Astrocyte of the cerebellum (primary cell): ENCODE measurements at regions not wholly inside any gene's neighbourhood (a gene's known extent, or its start where the extent isn't known, plus 50 kb on each side); places are given as distances from the start of the nearest gene placed in this dataset.

Source experiments
- DNase-seq: peaks from one replicate; pipeline ENCODE4 v3.0.0-alpha.2; 2011; ENCODE audit warnings: low read depth
- H3K4me3 ChIP-seq: 2 replicates; pipeline ENCODE4 v1.5.1; 2011; ENCODE audit warnings: mild to moderate bottlenecking, low read depth, low read length, moderate library complexity
- CTCF ChIP-seq: IDR thresholded peaks from 2 replicates; pipeline ENCODE4 v1.5.1; 2012; ENCODE audit warnings: low read length, low read depth, moderate library complexity, mild to moderate bottlenecking; ENCODE audit errors: missing control alignments
- in situ Hi-C: cut with HindIII; loops from 2 replicates; pipeline ENCODE4 v1.10.0; 2017; ENCODE audit warnings: low sequenced_read_pairs

- no peak for TF ChIP-seq CTCF
- in situ Hi-C loops = no loop called here
- DNase-seq = no peak
- no peak overlapping the region for H3K4me3 ChIP-seq
Measured at GRCh38 chrX:35665311-35665710, 132.8 kb upstream of the MAGEB16 start.

DNA sequence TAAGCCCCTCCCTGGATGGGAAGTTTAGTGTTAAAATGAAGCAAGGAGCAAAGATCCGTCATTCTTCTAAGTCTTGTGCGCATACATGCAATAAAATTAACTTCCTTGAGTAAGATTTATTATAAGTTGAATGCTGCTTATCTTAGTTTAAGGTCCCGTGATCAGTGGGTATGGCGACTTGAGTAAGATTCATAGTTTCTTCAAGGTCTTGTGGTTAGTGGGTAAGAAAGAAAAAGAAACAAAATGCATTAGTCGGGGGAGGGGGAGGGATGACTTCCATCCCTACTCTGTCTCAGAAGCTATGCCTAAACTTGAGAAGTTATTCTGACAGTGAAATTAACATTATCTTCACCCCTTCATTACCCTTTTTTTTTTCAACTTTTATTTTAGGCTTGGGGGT, 127.3 kb upstream of the MAGEB16 start:
- TF ChIP-seq CTCF = no peak
- no peak for DNase-seq
- in situ Hi-C loops = no loop called here

DNA sequence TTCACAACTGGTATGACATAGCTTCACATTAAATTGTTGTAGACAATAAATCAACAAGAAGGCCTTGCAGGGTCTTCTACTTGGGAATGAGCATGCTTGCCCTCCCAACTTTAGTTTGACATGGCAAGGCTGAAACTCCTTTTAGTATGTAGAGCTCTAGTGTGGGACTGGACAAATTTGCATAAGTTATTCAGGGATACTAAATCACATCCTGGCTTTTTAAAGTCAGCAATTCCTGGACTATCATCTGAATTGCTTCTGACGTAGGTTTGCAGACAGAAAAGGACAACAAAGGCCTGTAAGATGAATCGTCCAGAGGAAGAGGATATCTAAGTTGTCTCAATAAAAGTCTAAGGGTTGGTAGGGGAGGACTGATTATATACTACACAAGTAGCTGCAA, 123.0 kb upstream of the MAGEB16 start:
- no peak overlapping the region for H3K4me3 ChIP-seq
- TF ChIP-seq CTCF = no peak
- in situ Hi-C loops = no loop called here
- DNase-seq = no peak

More for the DNA sequence above, 127.3 kb upstream of the MAGEB16 start:
- H3K4me3 ChIP-seq = no peak overlapping the region

- no peak for DNase-seq
- TF ChIP-seq CTCF = no peak
- H3K4me3 ChIP-seq = no peak overlapping the region
- in situ Hi-C loops = no loop called here
Measured at GRCh38 chrX:35680940-35681346, 117.2 kb upstream of the MAGEB16 start.

DNA sequence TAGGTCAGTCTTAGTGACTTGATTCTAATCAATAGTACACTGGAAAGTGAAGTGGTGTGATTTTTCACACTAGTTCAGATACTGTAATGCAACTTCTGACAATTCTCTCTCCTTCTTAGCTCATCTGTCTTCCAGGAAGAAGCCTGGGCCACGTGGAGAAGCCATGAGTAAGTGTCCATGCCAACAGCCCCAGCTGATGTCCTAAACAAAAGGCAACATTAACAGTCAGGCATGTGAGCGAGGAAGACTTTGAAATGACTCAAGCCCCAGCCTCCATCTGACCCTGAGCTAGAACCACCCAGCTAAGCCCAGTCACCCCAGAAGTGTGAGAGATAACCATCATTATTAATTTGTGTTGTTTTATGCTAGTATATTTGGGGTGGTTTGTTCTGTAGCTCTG, 115.7 kb upstream of the MAGEB16 start:
- no peak for DNase-seq

DNA sequence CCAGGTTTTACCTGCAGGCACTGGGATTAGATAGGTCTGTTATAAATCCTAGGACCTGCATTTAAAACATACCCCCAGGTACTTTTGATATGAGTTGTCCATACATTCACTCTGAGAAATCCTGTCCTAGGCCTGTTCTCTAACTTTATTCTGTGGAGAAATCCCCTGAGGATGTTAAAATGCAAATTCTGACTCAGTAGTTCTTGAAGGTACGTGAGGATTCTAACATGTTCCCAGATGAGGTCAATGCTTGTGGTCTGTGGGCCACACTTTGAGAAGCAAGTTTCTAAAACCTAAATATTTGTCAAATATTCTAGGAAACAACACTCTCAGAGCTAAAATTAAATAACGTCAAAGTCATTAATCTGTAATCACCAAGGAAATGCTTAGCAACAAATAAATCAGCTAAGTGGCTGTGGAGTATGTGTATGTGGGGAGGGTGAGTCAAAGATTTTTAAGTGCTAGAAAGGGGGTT, 101.3 kb upstream of the MAGEB16 start:
- H3K4me3 ChIP-seq = no peak overlapping the region
- no peak for DNase-seq
- in situ Hi-C loops = no loop called here
- no peak for TF ChIP-seq CTCF

More for the DNA sequence above, 115.7 kb upstream of the MAGEB16 start:
- no peak overlapping the region for H3K4me3 ChIP-seq
- in situ Hi-C loops = no loop called here
- TF ChIP-seq CTCF = no peak

GRCh38 chrX:35699642-35700041, 98.5 kb upstream of the MAGEB16 start:
- TF ChIP-seq CTCF = no peak
- in situ Hi-C loops = no loop called here
- no peak overlapping the region for H3K4me3 ChIP-seq
- DNase-seq = no peak
